B cell (primary cell): ENCODE measurements at regions not wholly inside any gene's neighbourhood (a gene's known extent, or its start where the extent isn't known, plus 50 kb on each side); places are given as distances from the start of the nearest gene placed in this dataset.

Experiments
- ATAC-seq: fragments of 200-7000 bp; cut with Tn5 transposase; one replicate; pipeline ENCODE4 v1.10.0; 2021; ENCODE audit warnings: low read depth, mild to moderate bottlenecking, moderate number of reproducible peaks, moderate library complexity
- CTCF ChIA-PET: fragments of 350-600 bp; sonication (Branson Sonifier 250); formaldehyde crosslinking; loops from one replicate; lab custom pipeline; 2021; ENCODE audit warnings: antibody characterized with exemption, inconsistent platforms; lab: Charles Lee
- POLR2A ChIA-PET: fragments of 350-600 bp; sonication (Branson Sonifier 250); formaldehyde crosslinking; loops from one replicate; lab custom pipeline; 2021; ENCODE audit warnings: antibody characterized with exemption; lab: Charles Lee
- DNase-seq: peaks from one replicate; pipeline ENCODE4 v3.0.0; 2013
- H2AFZ ChIP-seq: 2 replicates; pipeline ENCODE4 v1.6.1; 2012; ENCODE audit warnings: mild to moderate bottlenecking, low read depth, low read length; ENCODE audit not compliant: insufficient read depth, poor library complexity, severe bottlenecking
- H3K27ac ChIP-seq, 2 donors: 1 replicate in 1 of 2; 2 replicates in 1 of 2; pipeline ENCODE4 v1.5.1; 2012 to 2013; ENCODE audit warnings: low read length in 2 of 2, mild to moderate bottlenecking in 2 of 2, moderate library complexity in 1 of 2
- H3K27me3 ChIP-seq, 4 experiments: fragments of 200-600 bp in 1 of 4; sonication (generic) in 1 of 4; replicated peaks in 1 of 4; 1 replicate in 2 of 4; 2 replicates in 2 of 4; pipeline versions ENCODE4 v1.6.1 to v1.7.0; 2013 to 2016; ENCODE audit warnings: low read length in 3 of 4, mild to moderate bottlenecking in 2 of 4, mixed read lengths in 1 of 4, moderate library complexity in 1 of 4; ENCODE audit not compliant: insufficient read depth in 4 of 4, control insufficient read depth in 3 of 4; ENCODE audit errors: control extremely low read depth in 1 of 4
- H3K36me3 ChIP-seq, 2 experiments: replicated peaks in 1 of 2; 1 replicate in 1 of 2; 2 replicates in 1 of 2; pipeline versions ENCODE4 v1.6.1 to v1.7.1; 2013; ENCODE audit warnings: low read length in 1 of 2; ENCODE audit not compliant: insufficient read depth in 2 of 2, control insufficient read depth in 1 of 2; ENCODE audit errors: control extremely low read depth in 1 of 2, extremely low read depth in 1 of 2
- H3K4me1 ChIP-seq, 2 donors: fragments of 200-600 bp in 1 of 2; sonication (generic) in 1 of 2; 1 replicate in 1 of 2; 2 replicates in 1 of 2; pipeline versions ENCODE4 v1.5.1 to v1.6.1; 2013 to 2017; ENCODE audit warnings: low read length in 2 of 2; ENCODE audit not compliant: control insufficient read depth in 2 of 2, insufficient read depth in 2 of 2
- H3K4me2 ChIP-seq: replicated peaks from 2 replicates; pipeline ENCODE3; 2012; ENCODE audit warnings: mild to moderate bottlenecking, low read depth, low read length; ENCODE audit not compliant: poor library complexity, severe bottlenecking
- H3K4me3 ChIP-seq, 5 experiments: fragments of 200-600 bp in 1 of 5; sonication (generic) in 1 of 5; 1 replicate in 3 of 5; 2 replicates in 2 of 5; pipeline versions ENCODE4 v1.5.1 to v1.7.0; 2011 to 2016; ENCODE audit warnings: low read length in 4 of 5, mild to moderate bottlenecking in 4 of 5, low read depth in 2 of 5, control low read depth in 1 of 5, moderate library complexity in 1 of 5; ENCODE audit not compliant: insufficient read depth in 1 of 5; ENCODE audit errors: control extremely low read depth in 1 of 5, extremely low read depth in 1 of 5
- H3K79me2 ChIP-seq: fragments of 200-600 bp; sonication (generic); one replicate; pipeline ENCODE4 v1.6.0; 2016; ENCODE audit warnings: low read length; ENCODE audit not compliant: control insufficient read depth, insufficient read depth
- H3K9ac ChIP-seq: fragments of 200-600 bp; sonication (generic); 2 replicates; pipeline ENCODE4 v1.6.1; 2017; ENCODE audit warnings: mild to moderate bottlenecking, low read length, moderate library complexity
- H3K9me3 ChIP-seq, 3 donors: one replicate each; pipeline versions ENCODE4 v1.6.1 to v1.7.1; 2013; ENCODE audit warnings: low read length in 2 of 3; ENCODE audit not compliant: control insufficient read depth in 2 of 3, insufficient read depth in 1 of 3; ENCODE audit errors: control extremely low read depth in 1 of 3
- H4K20me1 ChIP-seq: 2 replicates; pipeline ENCODE4 v1.6.0; 2012; ENCODE audit warnings: mild to moderate bottlenecking, low read length; ENCODE audit not compliant: insufficient read depth, control insufficient read depth, poor library complexity, severe bottlenecking
- H3K27ac Mint-ChIP-seq: one replicate; pipeline ENCODE4 v1.8.0; 2021; ENCODE audit warnings: mixed read lengths
- H3K27me3 Mint-ChIP-seq: one replicate; pipeline ENCODE4 v1.8.0; 2021; ENCODE audit warnings: mixed read lengths
- H3K4me1 Mint-ChIP-seq: one replicate; pipeline ENCODE4 v1.8.0; 2021; ENCODE audit warnings: mixed read lengths
- H3K4me3 Mint-ChIP-seq: one replicate; pipeline ENCODE4 v1.8.0; 2021; ENCODE audit warnings: mixed read lengths
- H3K9me3 Mint-ChIP-seq: one replicate; pipeline ENCODE4 v1.8.0; 2022; ENCODE audit warnings: mixed read lengths; ENCODE audit not compliant: insufficient read depth
- CTCF ChIP-seq: fragments of 200-600 bp; IDR thresholded peaks from one replicate; pipeline ENCODE4 v1.8.0; 2022; ENCODE audit warnings: antibody characterized with exemption, mild to moderate bottlenecking
- EZH2 ChIP-seq: IDR thresholded peaks from 2 replicates; pipeline ENCODE4 v1.6.1; 2012; ENCODE audit warnings: borderline replicate concordance, low read depth, mild to moderate bottlenecking, moderate library complexity, low read length; ENCODE audit not compliant: insufficient read depth, poor library complexity, severe bottlenecking
- WGBS: methylation state at CpG from one replicate; pipeline ENCODE4 v1.1.5; 2013; ENCODE audit warnings: missing lambda C conversion rate; ENCODE audit not compliant: insufficient coverage; 5-methylcytosine and 5-hydroxymethylcytosine counted together
- intact Hi-C: fragments of 100-400 bp; cut with micrococcal nuclease; formaldehyde crosslinking; loops from one replicate; pipeline ENCODE4 v1.10.0; 2022

GRCh38 chr15:95134431-95135110 is 903.2 kb downstream of the MCTP2 start:
- CTCF ChIA-PET = no interaction called here

More at GRCh38 chr15:95134431-95135110, 903.2 kb downstream of the MCTP2 start:
- no peak overlapping the region for H3K4me3 ChIP-seq
- H3K79me2 ChIP-seq = no peaks in the 10 kb centered on the region
- Mint-ChIP-seq H3K27ac (no peak overlapping the region), H3K4me3 (no peak overlapping the region), H3K9me3 (peaks cover 2% of the 10 kb centered on the region), H3K27me3 (no peaks in the 10 kb centered on the region), H3K4me1 (no peaks in the 10 kb centered on the region)
- POLR2A ChIA-PET = no interaction called here
- no peak overlapping the region for H3K9ac ChIP-seq
- no peak overlapping the region for H3K27ac ChIP-seq
- no peaks in the 10 kb centered on the region for H3K27me3 ChIP-seq
- no peak overlapping the region for H3K4me2 ChIP-seq
- no peak overlapping the region for H2AFZ ChIP-seq
- ATAC-seq (no peak), DNase-seq (no peak)
- no peaks in the 10 kb centered on the region for H3K9me3 ChIP-seq
- H3K4me1 ChIP-seq = no peaks in the 10 kb centered on the region
- H3K36me3 ChIP-seq = no peaks in the 10 kb centered on the region
- intact Hi-C loops = no loop called here
- no CpG with 5 or more reads among the region's 4 CpGs for WGBS
- H4K20me1 ChIP-seq = no peaks in the 10 kb centered on the region
- TF ChIP-seq EZH2 (no peak), CTCF (no peak)
